HG03060 (cell line): ENCODE measurements at regions not wholly inside any gene's neighbourhood (a gene's known extent, or its start where the extent isn't known, plus 50 kb on each side); places are given as distances from the start of the nearest gene placed in this dataset.

ENCODE experiments used
- ATAC-seq: cut with Tn5 transposase; IDR thresholded peaks from one replicate; pipeline ENCODE4 v1.9.1; 2021; ENCODE audit warnings: low read depth, moderate number of reproducible peaks; ENCODE audit not compliant: unreplicated experiment

- ATAC-seq = no peak
These were observed 390.4 kb downstream of the SHISA9 start for GRCh38 chr16:13291591-13292333.

GRCh38 chr16:13296206-13296605 lies 394.8 kb downstream of the SHISA9 start:
- ATAC-seq = no peak

- no peak for ATAC-seq
These were observed 397.3 kb downstream of the SHISA9 start for GRCh38 chr16:13298666-13299065.

- ATAC-seq = no peak
These were observed 398.9 kb downstream of the SHISA9 start for GRCh38 chr16:13300066-13300840.

- ATAC-seq = no peak
These were observed 403.8 kb downstream of the SHISA9 start for GRCh38 chr16:13305019-13305755.

GRCh38 chr16:13306161-13306995 lies 405.0 kb downstream of the SHISA9 start:
- ATAC-seq = no peak

- ATAC-seq = no peak
These were observed 405.9 kb downstream of the SHISA9 start for GRCh38 chr16:13307255-13307654.

- no peak for ATAC-seq
These were observed 406.5 kb downstream of the SHISA9 start for GRCh38 chr16:13307851-13308250.

GRCh38 chr16:13312063-13312462 lies 410.7 kb downstream of the SHISA9 start:
- no peak for ATAC-seq

GRCh38 chr16:13313351-13313750 lies 412.0 kb downstream of the SHISA9 start:
- no peak for ATAC-seq

- ATAC-seq = no peak
These were observed 413.2 kb downstream of the SHISA9 start for GRCh38 chr16:13314633-13315032.

- no peak for ATAC-seq
These were observed 414.4 kb downstream of the SHISA9 start for GRCh38 chr16:13315642-13316427.

- ATAC-seq = no peak
These were observed 420.9 kb downstream of the SHISA9 start for GRCh38 chr16:13322336-13322735.

GRCh38 chr16:13324851-13325250 lies 423.5 kb downstream of the SHISA9 start:
- ATAC-seq = no peak

GRCh38 chr16:13325396-13325795 lies 424.0 kb downstream of the SHISA9 start:
- ATAC-seq = no peak

GRCh38 chr16:13331918-13332317 lies 430.5 kb downstream of the SHISA9 start:
- ATAC-seq = no peak

GRCh38 chr16:13332713-13333255 lies 431.4 kb downstream of the SHISA9 start:
- ATAC-seq = no peak

GRCh38 chr16:13333336-13333735 lies 431.9 kb downstream of the SHISA9 start:
- ATAC-seq = no peak

- no peak for ATAC-seq
These were observed 434.5 kb downstream of the SHISA9 start for GRCh38 chr16:13335879-13336278.
